A549 (cell line): ENCODE measurements at regions not wholly inside any gene's neighbourhood (a gene's known extent, or its start where the extent isn't known, plus 50 kb on each side); places are given as distances from the start of the nearest gene placed in this dataset.

Experiments
- ATAC-seq, 2 experiments: fragments of 200-7000 bp in 1 of 2; fragments of >200 bp in 1 of 2; cut with Nextera tagmentation in 1 of 2; cut with Tn5 transposase in 1 of 2; 3 replicates each; pipeline versions ENCODE4 v1.8.0 to v1.9.1; 2018 to 2020; ENCODE audit warnings: mild to moderate bottlenecking in 1 of 2, moderate library complexity in 1 of 2
- CTCF ChIA-PET: fragments of 300-600 bp; sonication (Branson Sonifier 250); formaldehyde crosslinking; extraction: SDS; loops from one replicate; lab custom pipeline; 2021; ENCODE audit warnings: antibody characterized with exemption, inconsistent platforms; lab: Yijun Ruan, JAX
- POLR2A ChIA-PET: fragments of 350-600 bp; formaldehyde crosslinking; extraction: SDS; loops from one replicate; lab custom pipeline; 2021; ENCODE audit warnings: antibody characterized with exemption, inconsistent platforms; lab: Yijun Ruan, JAX
- DNase-seq, 2 experiments: peaks; one replicate each; pipeline versions ENCODE4 v3.0.0 to v3.0.0-alpha.2; 2011 to 2016; ENCODE audit warnings: low read depth in 1 of 2, low spot score in 1 of 2
- FAIRE-seq: peaks from 2 replicates; lab custom pipeline; 2011; peaks lifted over from hg19 to GRCh38; lab: Jason Lieb, UNC
- H3K27ac ChIP-seq, 2 experiments: fragments of >200 bp; sonication (Bioruptor Twin); formaldehyde crosslinking; 3 replicates each; pipeline ENCODE4 v1.5.1; 2016 to 2017
- H3K4me1 ChIP-seq: fragments of >200 bp; sonication (Bioruptor Twin); formaldehyde crosslinking; 3 replicates; pipeline ENCODE4 v1.6.1; 2016
- H3K4me2 ChIP-seq: fragments of >200 bp; sonication (Bioruptor Twin); formaldehyde crosslinking; 3 replicates; pipeline ENCODE4 v1.6.1; 2016
- H3K4me3 ChIP-seq: fragments of >200 bp; sonication (Bioruptor Twin); formaldehyde crosslinking; 3 replicates; pipeline ENCODE4 v1.5.1; 2016
- H3K9me3 ChIP-seq: fragments of >200 bp; sonication (Bioruptor Twin); formaldehyde crosslinking; 3 replicates; pipeline ENCODE4 v1.6.1; 2016
- CEBPB ChIP-seq, 2 experiments: fragments of >200 bp in 1 of 2; sonication (Bioruptor Twin) in 1 of 2; formaldehyde crosslinking in 1 of 2; IDR thresholded peaks; 2 replicates each; pipeline ENCODE4 v1.6.1; 2012 to 2016
- CHD4 ChIP-seq: fragments of 200-600 bp; sonication (generic); IDR thresholded peaks from 2 replicates; pipeline ENCODE4 v1.6.1; 2016; ENCODE audit warnings: antibody characterized with exemption, mild to moderate bottlenecking, borderline replicate concordance
- HDAC2 ChIP-seq: fragments of 200-600 bp; sonication (generic); IDR thresholded peaks from 2 replicates; pipeline ENCODE4 v1.6.1; 2016
- HOXA7 ChIP-seq: fragments of 250-450 bp; sonication (Bioruptor Pico); IDR thresholded peaks from 2 replicates; pipeline ENCODE4 v1.5.0; 2020; ENCODE audit warnings: mild to moderate bottlenecking, moderate library complexity
- JUNB ChIP-seq: fragments of >200 bp; sonication (Bioruptor Twin); formaldehyde crosslinking; IDR thresholded peaks from 2 replicates; pipeline ENCODE4 v1.6.1; 2016
- MAFK ChIP-seq: fragments of 450-650 bp; IDR thresholded peaks from 2 replicates; pipeline ENCODE4 v1.6.1; 2014; ENCODE audit not compliant: partially characterized antibody
- MYC ChIP-seq: IDR thresholded peaks from 2 replicates; pipeline ENCODE4 v1.6.1; 2012; ENCODE audit warnings: mild to moderate bottlenecking, inconsistent platforms, low read length, improper control_type of control experiment, borderline replicate concordance
- NFE2L2 ChIP-seq: fragments of 150-350 bp; conservative IDR thresholded peaks from 2 replicates; pipeline ENCODE4 v1.6.1; 2014; ENCODE audit warnings: low read length
- NR3C1 ChIP-seq: fragments of >200 bp; sonication (Bioruptor Twin); formaldehyde crosslinking; IDR thresholded peaks from 3 replicates; pipeline ENCODE4 v1.6.1; 2017
- PHF8 ChIP-seq: fragments of 200-600 bp; sonication (generic); IDR thresholded peaks from 2 replicates; pipeline ENCODE4 v1.6.1; 2016; ENCODE audit warnings: low read depth, mild to moderate bottlenecking, antibody characterized with exemption, moderate library complexity, borderline replicate concordance
- POLR2AphosphoS2 ChIP-seq: conservative IDR thresholded peaks from 2 replicates; pipeline ENCODE4 v1.6.1; 2012; ENCODE audit warnings: low read length, improper control_type of control experiment, inconsistent platforms
- RARB ChIP-seq: fragments of 250-450 bp; sonication (Bioruptor Pico); IDR thresholded peaks from 2 replicates; pipeline ENCODE4 v1.8.0; 2021; ENCODE audit warnings: mild to moderate bottlenecking, moderate library complexity
- RCOR1 ChIP-seq: fragments of 150-350 bp; IDR thresholded peaks from 2 replicates; pipeline ENCODE4 v1.6.1; 2014; ENCODE audit warnings: antibody characterized with exemption, low read length, low read depth
- RNF2 ChIP-seq: fragments of 200-600 bp; sonication (generic); IDR thresholded peaks from 2 replicates; pipeline ENCODE4 v1.6.1; 2016; ENCODE audit warnings: low read depth, mild to moderate bottlenecking, antibody characterized with exemption, moderate library complexity, borderline replicate concordance
- SMC3 ChIP-seq: fragments of >200 bp; sonication (Bioruptor Twin); formaldehyde crosslinking; IDR thresholded peaks from 3 replicates; pipeline ENCODE4 v1.6.1; 2018; ENCODE audit warnings: inconsistent platforms
- SREBF2 ChIP-seq: fragments of 450-650 bp; IDR thresholded peaks from 2 replicates; pipeline ENCODE4 v1.6.1; 2014; ENCODE audit warnings: mild to moderate bottlenecking, moderate library complexity
- TFCP2L1 ChIP-seq: fragments of 250-450 bp; sonication (Bioruptor Pico); IDR thresholded peaks from 2 replicates; pipeline ENCODE4 v1.5.0; 2021; ENCODE audit warnings: mild to moderate bottlenecking
- TP53 ChIP-seq: fragments of 250-450 bp; sonication (Bioruptor Pico); IDR thresholded peaks from 2 replicates; pipeline ENCODE4 v1.5.0; 2021; ENCODE audit warnings: mild to moderate bottlenecking, moderate library complexity
- ZC3H11A ChIP-seq: fragments of 450-650 bp; IDR thresholded peaks from 2 replicates; pipeline ENCODE4 v1.6.1; 2014; ENCODE audit warnings: antibody characterized with exemption, mild to moderate bottlenecking
- WGBS: methylation state at CpG from one replicate; pipeline ENCODE4 v1.1.6; 2017; ENCODE audit errors: missing lambda C conversion rate; 5-methylcytosine and 5-hydroxymethylcytosine counted together
- TF ChIP-seq, protein P1 (sequence below): fragments of 250-450 bp; sonication (Bioruptor Pico); IDR thresholded peaks from 2 replicates; pipeline ENCODE4 v1.5.0; 2021; ENCODE audit warnings: mild to moderate bottlenecking, moderate library complexity, borderline replicate concordance
- TF ChIP-seq, protein P2 (sequence below): IDR thresholded peaks from 2 replicates; pipeline ENCODE4 v1.6.1; 2012
- TF ChIP-seq, protein P3 (sequence below): IDR thresholded peaks from 2 replicates; pipeline ENCODE4 v1.6.1; 2012; ENCODE audit warnings: low read depth, borderline replicate concordance
- TF ChIP-seq, protein P4 (sequence below): fragments of 200-600 bp; sonication (generic); IDR thresholded peaks from 2 replicates; pipeline ENCODE4 v1.6.1; 2016; ENCODE audit warnings: antibody characterized with exemption, mild to moderate bottlenecking, moderate library complexity
- TF ChIP-seq, protein P5 (sequence below): fragments of >200 bp; sonication (Bioruptor Twin); formaldehyde crosslinking; IDR thresholded peaks from 3 replicates; pipeline ENCODE4 v1.6.1; 2016
- TF ChIP-seq, protein P6 (sequence below): fragments of >200 bp; sonication (Bioruptor Twin); formaldehyde crosslinking; IDR thresholded peaks from 3 replicates; pipeline ENCODE4 v1.5.1; 2016
- TF ChIP-seq, protein P7 (sequence below): fragments of 450-650 bp; IDR thresholded peaks from 2 replicates; pipeline ENCODE4 v1.6.1; 2014; ENCODE audit warnings: antibody characterized with exemption

DNA sequence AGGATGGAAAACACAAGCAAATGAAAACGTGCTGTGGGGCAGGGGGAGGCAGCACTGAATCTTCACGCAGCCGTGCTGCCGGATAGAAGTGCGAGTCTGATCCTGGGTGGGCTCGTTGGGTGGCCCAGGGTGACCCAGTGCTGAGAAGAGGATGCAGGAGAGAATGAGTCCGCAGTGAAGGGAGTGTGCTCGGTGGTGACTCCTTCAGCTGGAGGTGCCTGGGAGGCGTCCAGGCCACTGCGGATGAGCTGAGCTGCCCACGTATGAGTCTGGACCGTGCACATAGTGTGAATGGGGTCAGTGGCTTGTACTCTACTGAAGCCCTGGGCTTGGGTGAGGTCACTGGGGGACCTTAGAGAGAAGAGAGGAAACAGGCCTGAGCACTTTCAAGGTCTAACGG lies 190.0 kb upstream of the MGMT start:
- no peaks in the 10 kb centered on the region for H3K4me1 ChIP-seq
- H3K27ac ChIP-seq = no peak overlapping the region
- ChIA-PET POLR2A (no interaction called here), CTCF (no interaction called here)
- no peak overlapping the region for H3K4me3 ChIP-seq
- no peak overlapping the region for H3K4me2 ChIP-seq
- WGBS = 17% methylated on average over 13 of the region's 13 CpGs
- no peaks in the 10 kb centered on the region for H3K9me3 ChIP-seq
- TF ChIP-seq POLR2AphosphoS2 = no peak
- no peak for TF ChIP-seq JUNB
- TF ChIP-seq CEBPB (IDR thresholded peaks at IDR 0.05) = no peak
- TF ChIP-seq, protein P1, sequence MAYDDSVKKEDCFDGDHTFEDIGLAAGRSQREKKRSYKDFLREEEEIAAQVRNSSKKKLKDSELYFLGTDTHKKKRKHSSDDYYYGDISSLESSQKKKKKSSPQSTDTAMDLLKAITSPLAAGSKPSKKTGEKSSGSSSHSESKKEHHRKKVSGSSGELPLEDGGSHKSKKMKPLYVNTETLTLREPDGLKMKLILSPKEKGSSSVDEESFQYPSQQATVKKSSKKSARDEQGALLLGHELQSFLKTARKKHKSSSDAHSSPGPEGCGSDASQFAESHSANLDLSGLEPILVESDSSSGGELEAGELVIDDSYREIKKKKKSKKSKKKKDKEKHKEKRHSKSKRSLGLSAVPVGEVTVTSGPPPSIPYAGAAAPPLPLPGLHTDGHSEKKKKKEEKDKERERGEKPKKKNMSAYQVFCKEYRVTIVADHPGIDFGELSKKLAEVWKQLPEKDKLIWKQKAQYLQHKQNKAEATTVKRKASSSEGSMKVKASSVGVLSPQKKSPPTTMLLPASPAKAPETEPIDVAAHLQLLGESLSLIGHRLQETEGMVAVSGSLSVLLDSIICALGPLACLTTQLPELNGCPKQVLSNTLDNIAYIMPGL (CRISPR knock-in tag) = no peak
- TF ChIP-seq MYC = no peak
- TF ChIP-seq SMC3 = no peak
- TF ChIP-seq, protein P2, sequence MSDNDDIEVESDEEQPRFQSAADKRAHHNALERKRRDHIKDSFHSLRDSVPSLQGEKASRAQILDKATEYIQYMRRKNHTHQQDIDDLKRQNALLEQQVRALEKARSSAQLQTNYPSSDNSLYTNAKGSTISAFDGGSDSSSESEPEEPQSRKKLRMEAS = no peak
- TF ChIP-seq HOXA7 = no peak
- FAIRE-seq (no peak), ATAC-seq (no peak), DNase-seq (no peak)

DNA sequence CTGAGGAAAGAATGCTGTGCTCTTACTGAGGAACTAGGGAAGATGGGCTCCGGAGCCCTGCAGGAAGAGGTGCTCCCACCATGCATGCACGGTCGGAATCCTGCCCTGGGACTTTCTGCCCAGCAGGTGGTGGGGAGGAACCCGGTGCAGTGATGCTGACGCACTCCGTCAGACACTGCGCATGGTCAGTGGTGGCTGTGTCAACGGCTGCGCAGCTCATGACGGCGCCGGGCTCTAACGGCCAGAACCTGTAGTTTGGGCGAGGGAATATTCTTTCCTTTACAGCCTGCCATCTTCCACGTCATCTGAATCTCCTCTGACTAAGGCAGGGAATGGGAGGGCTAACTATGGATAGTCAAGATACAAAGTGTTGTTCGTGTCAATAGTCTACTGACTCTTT lies 189.2 kb upstream of the MGMT start:
- no peak overlapping the region for H3K4me2 ChIP-seq
- H3K4me1 ChIP-seq = no peaks in the 10 kb centered on the region
- DNase-seq (no peak), ATAC-seq (no peak), FAIRE-seq (no peak)
- 46% methylated on average over 16 of the region's 16 CpGs for WGBS
- no peak overlapping the region for H3K4me3 ChIP-seq
- H3K9me3 ChIP-seq = no peaks in the 10 kb centered on the region
- ChIA-PET CTCF (no interaction called here), POLR2A (no interaction called here)
- H3K27ac ChIP-seq = no peak overlapping the region
- TF ChIP-seq, protein P3, sequence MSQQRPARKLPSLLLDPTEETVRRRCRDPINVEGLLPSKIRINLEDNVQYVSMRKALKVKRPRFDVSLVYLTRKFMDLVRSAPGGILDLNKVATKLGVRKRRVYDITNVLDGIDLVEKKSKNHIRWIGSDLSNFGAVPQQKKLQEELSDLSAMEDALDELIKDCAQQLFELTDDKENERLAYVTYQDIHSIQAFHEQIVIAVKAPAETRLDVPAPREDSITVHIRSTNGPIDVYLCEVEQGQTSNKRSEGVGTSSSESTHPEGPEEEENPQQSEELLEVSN = no peak
- TF ChIP-seq SREBF2 = no peak
- TF ChIP-seq RARB (CRISPR knock-in tag) = no peak
- TF ChIP-seq ZC3H11A = no peak
- no peak for TF ChIP-seq MAFK
- TF ChIP-seq, protein P4, sequence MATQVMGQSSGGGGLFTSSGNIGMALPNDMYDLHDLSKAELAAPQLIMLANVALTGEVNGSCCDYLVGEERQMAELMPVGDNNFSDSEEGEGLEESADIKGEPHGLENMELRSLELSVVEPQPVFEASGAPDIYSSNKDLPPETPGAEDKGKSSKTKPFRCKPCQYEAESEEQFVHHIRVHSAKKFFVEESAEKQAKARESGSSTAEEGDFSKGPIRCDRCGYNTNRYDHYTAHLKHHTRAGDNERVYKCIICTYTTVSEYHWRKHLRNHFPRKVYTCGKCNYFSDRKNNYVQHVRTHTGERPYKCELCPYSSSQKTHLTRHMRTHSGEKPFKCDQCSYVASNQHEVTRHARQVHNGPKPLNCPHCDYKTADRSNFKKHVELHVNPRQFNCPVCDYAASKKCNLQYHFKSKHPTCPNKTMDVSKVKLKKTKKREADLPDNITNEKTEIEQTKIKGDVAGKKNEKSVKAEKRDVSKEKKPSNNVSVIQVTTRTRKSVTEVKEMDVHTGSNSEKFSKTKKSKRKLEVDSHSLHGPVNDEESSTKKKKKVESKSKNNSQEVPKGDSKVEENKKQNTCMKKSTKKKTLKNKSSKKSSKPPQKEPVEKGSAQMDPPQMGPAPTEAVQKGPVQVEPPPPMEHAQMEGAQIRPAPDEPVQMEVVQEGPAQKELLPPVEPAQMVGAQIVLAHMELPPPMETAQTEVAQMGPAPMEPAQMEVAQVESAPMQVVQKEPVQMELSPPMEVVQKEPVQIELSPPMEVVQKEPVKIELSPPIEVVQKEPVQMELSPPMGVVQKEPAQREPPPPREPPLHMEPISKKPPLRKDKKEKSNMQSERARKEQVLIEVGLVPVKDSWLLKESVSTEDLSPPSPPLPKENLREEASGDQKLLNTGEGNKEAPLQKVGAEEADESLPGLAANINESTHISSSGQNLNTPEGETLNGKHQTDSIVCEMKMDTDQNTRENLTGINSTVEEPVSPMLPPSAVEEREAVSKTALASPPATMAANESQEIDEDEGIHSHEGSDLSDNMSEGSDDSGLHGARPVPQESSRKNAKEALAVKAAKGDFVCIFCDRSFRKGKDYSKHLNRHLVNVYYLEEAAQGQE = no peak
- TF ChIP-seq NFE2L2 = no peak
- TF ChIP-seq CHD4 = no peak
- TF ChIP-seq, protein P5, sequence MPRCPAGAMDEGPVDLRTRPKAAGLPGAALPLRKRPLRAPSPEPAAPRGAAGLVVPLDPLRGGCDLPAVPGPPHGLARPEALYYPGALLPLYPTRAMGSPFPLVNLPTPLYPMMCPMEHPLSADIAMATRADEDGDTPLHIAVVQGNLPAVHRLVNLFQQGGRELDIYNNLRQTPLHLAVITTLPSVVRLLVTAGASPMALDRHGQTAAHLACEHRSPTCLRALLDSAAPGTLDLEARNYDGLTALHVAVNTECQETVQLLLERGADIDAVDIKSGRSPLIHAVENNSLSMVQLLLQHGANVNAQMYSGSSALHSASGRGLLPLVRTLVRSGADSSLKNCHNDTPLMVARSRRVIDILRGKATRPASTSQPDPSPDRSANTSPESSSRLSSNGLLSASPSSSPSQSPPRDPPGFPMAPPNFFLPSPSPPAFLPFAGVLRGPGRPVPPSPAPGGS = no peak
- TF ChIP-seq RCOR1 = no peak
- TF ChIP-seq TFCP2L1 (CRISPR knock-in tag) = no peak
- TF ChIP-seq NR3C1 = no peak
- TF ChIP-seq, protein P6, sequence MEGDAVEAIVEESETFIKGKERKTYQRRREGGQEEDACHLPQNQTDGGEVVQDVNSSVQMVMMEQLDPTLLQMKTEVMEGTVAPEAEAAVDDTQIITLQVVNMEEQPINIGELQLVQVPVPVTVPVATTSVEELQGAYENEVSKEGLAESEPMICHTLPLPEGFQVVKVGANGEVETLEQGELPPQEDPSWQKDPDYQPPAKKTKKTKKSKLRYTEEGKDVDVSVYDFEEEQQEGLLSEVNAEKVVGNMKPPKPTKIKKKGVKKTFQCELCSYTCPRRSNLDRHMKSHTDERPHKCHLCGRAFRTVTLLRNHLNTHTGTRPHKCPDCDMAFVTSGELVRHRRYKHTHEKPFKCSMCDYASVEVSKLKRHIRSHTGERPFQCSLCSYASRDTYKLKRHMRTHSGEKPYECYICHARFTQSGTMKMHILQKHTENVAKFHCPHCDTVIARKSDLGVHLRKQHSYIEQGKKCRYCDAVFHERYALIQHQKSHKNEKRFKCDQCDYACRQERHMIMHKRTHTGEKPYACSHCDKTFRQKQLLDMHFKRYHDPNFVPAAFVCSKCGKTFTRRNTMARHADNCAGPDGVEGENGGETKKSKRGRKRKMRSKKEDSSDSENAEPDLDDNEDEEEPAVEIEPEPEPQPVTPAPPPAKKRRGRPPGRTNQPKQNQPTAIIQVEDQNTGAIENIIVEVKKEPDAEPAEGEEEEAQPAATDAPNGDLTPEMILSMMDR = no peak
- no peak for TF ChIP-seq RNF2
- TF ChIP-seq, protein P7, sequence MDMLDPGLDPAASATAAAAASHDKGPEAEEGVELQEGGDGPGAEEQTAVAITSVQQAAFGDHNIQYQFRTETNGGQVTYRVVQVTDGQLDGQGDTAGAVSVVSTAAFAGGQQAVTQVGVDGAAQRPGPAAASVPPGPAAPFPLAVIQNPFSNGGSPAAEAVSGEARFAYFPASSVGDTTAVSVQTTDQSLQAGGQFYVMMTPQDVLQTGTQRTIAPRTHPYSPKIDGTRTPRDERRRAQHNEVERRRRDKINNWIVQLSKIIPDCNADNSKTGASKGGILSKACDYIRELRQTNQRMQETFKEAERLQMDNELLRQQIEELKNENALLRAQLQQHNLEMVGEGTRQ = no peak
- no peak for TF ChIP-seq HDAC2
- TF ChIP-seq PHF8 = no peak
- no peak for TF ChIP-seq TP53 (CRISPR knock-in tag)
- TF ChIP-seq SMC3 = no peak
